GM23338 (cell line): ENCODE measurements at regions not wholly inside any gene's neighbourhood (a gene's known extent, or its start where the extent isn't known, plus 50 kb on each side); places are given as distances from the start of the nearest gene placed in this dataset.

Experiments used
- ATAC-seq: fragments of 200-7000 bp; cut with Tn5 transposase; 3 replicates; pipeline ENCODE4 v1.9.1; 2020
- DNase-seq: peaks from one replicate; pipeline ENCODE4 v3.0.0-alpha.2; 2015; ENCODE audit warnings: low spot score
- H2AFZ ChIP-seq: fragments of 200-600 bp; sonication (generic); 2 replicates; pipeline ENCODE4 v1.8.0; 2016; ENCODE audit warnings: antibody characterized with exemption, mild to moderate bottlenecking, moderate library complexity
- H3F3A ChIP-seq: fragments of 200-600 bp; sonication (generic); replicated peaks from 2 replicates; pipeline ENCODE4 v1.8.0; 2017; ENCODE audit warnings: antibody characterized with exemption, mixed run types, low read depth
- H3K27ac ChIP-seq: fragments of 200-600 bp; sonication (generic); 2 replicates; pipeline ENCODE4 v1.6.1; 2016; ENCODE audit warnings: low read depth
- H3K27me3 ChIP-seq: fragments of 200-600 bp; sonication (generic); 2 replicates; pipeline ENCODE4 v1.8.0; 2016; ENCODE audit warnings: mild to moderate bottlenecking, mixed run types, moderate library complexity; ENCODE audit not compliant: insufficient read depth
- H3K36me3 ChIP-seq: fragments of 200-600 bp; sonication (generic); 2 replicates; pipeline ENCODE4 v1.8.0; 2016; ENCODE audit warnings: mild to moderate bottlenecking; ENCODE audit not compliant: insufficient read depth
- H3K4me1 ChIP-seq: fragments of 200-600 bp; sonication (generic); 2 replicates; pipeline ENCODE4 v1.8.0; 2016; ENCODE audit warnings: mild to moderate bottlenecking, moderate library complexity; ENCODE audit not compliant: insufficient read depth
- H3K4me2 ChIP-seq: fragments of 200-600 bp; sonication (generic); 2 replicates; pipeline ENCODE4 v1.7.1; 2017; ENCODE audit warnings: mixed run types
- H3K4me3 ChIP-seq: fragments of 200-600 bp; sonication (generic); 2 replicates; pipeline ENCODE4 v1.6.1; 2016; ENCODE audit warnings: mixed run types
- H3K79me2 ChIP-seq: fragments of 200-600 bp; sonication (generic); replicated peaks from 2 replicates; pipeline ENCODE4 v1.8.0; 2017; ENCODE audit warnings: mild to moderate bottlenecking; ENCODE audit not compliant: insufficient read depth
- H3K9me2 ChIP-seq: fragments of 200-600 bp; sonication (generic); 2 replicates; pipeline ENCODE4 v1.8.0; 2017; ENCODE audit not compliant: insufficient read depth
- H4K20me1 ChIP-seq: fragments of 200-600 bp; sonication (generic); replicated peaks from 2 replicates; pipeline ENCODE4 v1.8.0; 2017; ENCODE audit warnings: mild to moderate bottlenecking; ENCODE audit not compliant: insufficient read depth
- H3K27ac Mint-ChIP-seq: 2 replicates; pipeline ENCODE4 v1.8.0; 2020; ENCODE audit warnings: inconsistent platforms, mild to moderate bottlenecking, moderate library complexity, mixed read lengths
- H3K27me3 Mint-ChIP-seq: 3 replicates; pipeline ENCODE4 v1.8.0; 2022; ENCODE audit warnings: low read depth, mild to moderate bottlenecking, moderate library complexity, mixed read lengths, inconsistent platforms; ENCODE audit not compliant: insufficient read depth, poor library complexity
- H3K36me3 Mint-ChIP-seq: 3 replicates; pipeline ENCODE4 v1.8.0; 2021; ENCODE audit warnings: low read depth, mild to moderate bottlenecking, inconsistent platforms, moderate library complexity, mixed read lengths
- H3K4me1 Mint-ChIP-seq: 3 replicates; pipeline ENCODE4 v1.8.0; 2020; ENCODE audit warnings: mild to moderate bottlenecking, inconsistent platforms, mixed read lengths
- H3K4me3 Mint-ChIP-seq: 3 replicates; pipeline ENCODE4 v1.8.0; 2021; ENCODE audit warnings: moderate library complexity, mild to moderate bottlenecking, inconsistent platforms, mixed read lengths
- H3K9me3 Mint-ChIP-seq: 3 replicates; pipeline ENCODE4 v1.8.0; 2020; ENCODE audit warnings: moderate library complexity, mild to moderate bottlenecking, inconsistent platforms, mixed read lengths
- CREB1 ChIP-seq: fragments of 250-450 bp; sonication (Bioruptor Pico); IDR thresholded peaks from 2 replicates; pipeline ENCODE4 v1.5.0; 2020; ENCODE audit warnings: low read depth, mild to moderate bottlenecking, moderate library complexity
- EZH2 ChIP-seq: fragments of 200-600 bp; sonication (generic); IDR thresholded peaks from one replicate; pipeline ENCODE4 v1.8.0; 2017; ENCODE audit warnings: antibody characterized with exemption, mild to moderate bottlenecking, low read depth; ENCODE audit not compliant: unreplicated experiment
- EZH2phosphoT487 ChIP-seq: fragments of 200-600 bp; sonication (generic); IDR thresholded peaks from one replicate; pipeline ENCODE4 v1.8.1; 2018; ENCODE audit warnings: antibody characterized with exemption; ENCODE audit not compliant: unreplicated experiment
- JUNB ChIP-seq: IDR thresholded peaks from one replicate; pipeline ENCODE4 v1.6.1; 2016; ENCODE audit warnings: antibody characterized with exemption; ENCODE audit not compliant: unreplicated experiment
- NANOG ChIP-seq: IDR thresholded peaks from 2 replicates; pipeline ENCODE4 v1.6.1; 2016; ENCODE audit warnings: antibody characterized with exemption, borderline replicate concordance
- POLR2AphosphoS5 ChIP-seq: IDR thresholded peaks from 2 replicates; pipeline ENCODE4 v1.6.1; 2016; ENCODE audit warnings: antibody characterized with exemption, low read depth
- STAT1 ChIP-seq: IDR thresholded peaks from one replicate; pipeline ENCODE4 v1.6.1; 2016; ENCODE audit warnings: antibody characterized with exemption; ENCODE audit not compliant: unreplicated experiment
- ZNF114 ChIP-seq: fragments of 250-450 bp; sonication (Bioruptor Pico); IDR thresholded peaks from 2 replicates; pipeline ENCODE4 v1.5.0; 2020; ENCODE audit warnings: mild to moderate bottlenecking, moderate library complexity
- ZNF331 ChIP-seq: fragments of 250-450 bp; sonication (Bioruptor Pico); IDR thresholded peaks from 2 replicates; pipeline ENCODE4 v1.5.0; 2020; ENCODE audit warnings: low read depth, mild to moderate bottlenecking, moderate library complexity
- TF ChIP-seq, protein P1 (sequence below): IDR thresholded peaks from one replicate; pipeline ENCODE4 v1.6.1; 2018; ENCODE audit warnings: antibody characterized with exemption; ENCODE audit not compliant: unreplicated experiment
- TF ChIP-seq, protein P2 (sequence below), 2 experiments: fragments of 200-600 bp in 1 of 2; sonication (generic) in 1 of 2; conservative IDR thresholded peaks; 2 replicates each; pipeline versions ENCODE4 v1.5.1 to v1.6.1; 2016 to 2017; ENCODE audit warnings: antibody characterized with exemption in 2 of 2, low read depth in 2 of 2, mild to moderate bottlenecking in 2 of 2, moderate library complexity in 1 of 2
- TF ChIP-seq, protein P3 (sequence below): IDR thresholded peaks from 2 replicates; pipeline ENCODE4 v1.6.1; 2016; ENCODE audit warnings: antibody characterized with exemption
- TF ChIP-seq, protein P4 (sequence below): fragments of 250-450 bp; sonication (Bioruptor Pico); IDR thresholded peaks from 2 replicates; pipeline ENCODE4 v1.5.0; 2020; ENCODE audit warnings: mild to moderate bottlenecking, moderate library complexity

DNA sequence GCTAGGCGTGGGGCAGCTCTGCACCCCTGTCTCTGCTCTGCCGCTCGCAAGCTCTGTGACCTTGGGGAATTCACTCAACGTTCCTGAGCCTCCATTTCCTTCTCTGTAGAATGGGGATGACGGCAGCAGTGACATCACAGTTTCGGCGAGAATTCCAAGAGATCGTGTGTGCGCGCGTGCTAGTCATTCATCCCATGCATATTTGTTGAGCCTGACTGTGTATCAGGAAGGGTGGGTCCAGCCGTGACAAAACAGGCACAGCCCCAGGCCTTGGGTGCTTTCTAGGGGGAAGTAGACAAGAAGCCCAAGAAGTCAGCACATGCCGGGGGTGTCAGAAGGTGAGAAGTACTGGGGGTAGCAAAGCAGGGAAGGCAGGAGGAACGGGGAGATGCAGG, 145.6 kb upstream of the NCOR2 start:
- no peak for DNase-seq
- peaks cover 8% of the 10 kb centered on the region for H3K27me3 Mint-ChIP-seq
- no peaks in the 10 kb centered on the region; the same call in 2 of the 3 replicates for H3K9me3 Mint-ChIP-seq
- H3K4me1 Mint-ChIP-seq, result peaks cover 4% of the 10 kb centered on the region
- no peak overlapping the region for H3K4me3 ChIP-seq
- H2AFZ ChIP-seq, result no peak overlapping the region
- H3K4me3 Mint-ChIP-seq, result no peak overlapping the region
- H3K4me1 ChIP-seq, result no peaks in the 10 kb centered on the region
- no peak for ATAC-seq
- no peak for TF ChIP-seq JUNB
- no peak for TF ChIP-seq STAT1
- TF ChIP-seq, protein P1, sequence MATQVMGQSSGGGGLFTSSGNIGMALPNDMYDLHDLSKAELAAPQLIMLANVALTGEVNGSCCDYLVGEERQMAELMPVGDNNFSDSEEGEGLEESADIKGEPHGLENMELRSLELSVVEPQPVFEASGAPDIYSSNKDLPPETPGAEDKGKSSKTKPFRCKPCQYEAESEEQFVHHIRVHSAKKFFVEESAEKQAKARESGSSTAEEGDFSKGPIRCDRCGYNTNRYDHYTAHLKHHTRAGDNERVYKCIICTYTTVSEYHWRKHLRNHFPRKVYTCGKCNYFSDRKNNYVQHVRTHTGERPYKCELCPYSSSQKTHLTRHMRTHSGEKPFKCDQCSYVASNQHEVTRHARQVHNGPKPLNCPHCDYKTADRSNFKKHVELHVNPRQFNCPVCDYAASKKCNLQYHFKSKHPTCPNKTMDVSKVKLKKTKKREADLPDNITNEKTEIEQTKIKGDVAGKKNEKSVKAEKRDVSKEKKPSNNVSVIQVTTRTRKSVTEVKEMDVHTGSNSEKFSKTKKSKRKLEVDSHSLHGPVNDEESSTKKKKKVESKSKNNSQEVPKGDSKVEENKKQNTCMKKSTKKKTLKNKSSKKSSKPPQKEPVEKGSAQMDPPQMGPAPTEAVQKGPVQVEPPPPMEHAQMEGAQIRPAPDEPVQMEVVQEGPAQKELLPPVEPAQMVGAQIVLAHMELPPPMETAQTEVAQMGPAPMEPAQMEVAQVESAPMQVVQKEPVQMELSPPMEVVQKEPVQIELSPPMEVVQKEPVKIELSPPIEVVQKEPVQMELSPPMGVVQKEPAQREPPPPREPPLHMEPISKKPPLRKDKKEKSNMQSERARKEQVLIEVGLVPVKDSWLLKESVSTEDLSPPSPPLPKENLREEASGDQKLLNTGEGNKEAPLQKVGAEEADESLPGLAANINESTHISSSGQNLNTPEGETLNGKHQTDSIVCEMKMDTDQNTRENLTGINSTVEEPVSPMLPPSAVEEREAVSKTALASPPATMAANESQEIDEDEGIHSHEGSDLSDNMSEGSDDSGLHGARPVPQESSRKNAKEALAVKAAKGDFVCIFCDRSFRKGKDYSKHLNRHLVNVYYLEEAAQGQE, result no peak
- TF ChIP-seq, protein P2, sequence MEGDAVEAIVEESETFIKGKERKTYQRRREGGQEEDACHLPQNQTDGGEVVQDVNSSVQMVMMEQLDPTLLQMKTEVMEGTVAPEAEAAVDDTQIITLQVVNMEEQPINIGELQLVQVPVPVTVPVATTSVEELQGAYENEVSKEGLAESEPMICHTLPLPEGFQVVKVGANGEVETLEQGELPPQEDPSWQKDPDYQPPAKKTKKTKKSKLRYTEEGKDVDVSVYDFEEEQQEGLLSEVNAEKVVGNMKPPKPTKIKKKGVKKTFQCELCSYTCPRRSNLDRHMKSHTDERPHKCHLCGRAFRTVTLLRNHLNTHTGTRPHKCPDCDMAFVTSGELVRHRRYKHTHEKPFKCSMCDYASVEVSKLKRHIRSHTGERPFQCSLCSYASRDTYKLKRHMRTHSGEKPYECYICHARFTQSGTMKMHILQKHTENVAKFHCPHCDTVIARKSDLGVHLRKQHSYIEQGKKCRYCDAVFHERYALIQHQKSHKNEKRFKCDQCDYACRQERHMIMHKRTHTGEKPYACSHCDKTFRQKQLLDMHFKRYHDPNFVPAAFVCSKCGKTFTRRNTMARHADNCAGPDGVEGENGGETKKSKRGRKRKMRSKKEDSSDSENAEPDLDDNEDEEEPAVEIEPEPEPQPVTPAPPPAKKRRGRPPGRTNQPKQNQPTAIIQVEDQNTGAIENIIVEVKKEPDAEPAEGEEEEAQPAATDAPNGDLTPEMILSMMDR (conservative IDR thresholded peaks at IDR 0.05; ENCODE audit: low read depth in 2 of 2), result no peak
- TF ChIP-seq ZNF114 (CRISPR knock-in tag), result no peak
- TF ChIP-seq POLR2AphosphoS5, result no peak
- TF ChIP-seq EZH2phosphoT487, result no peak
- TF ChIP-seq EZH2, result no peak
- TF ChIP-seq CREB1 (CRISPR knock-in tag), result no peak
- no peak for TF ChIP-seq NANOG
- TF ChIP-seq, protein P3, sequence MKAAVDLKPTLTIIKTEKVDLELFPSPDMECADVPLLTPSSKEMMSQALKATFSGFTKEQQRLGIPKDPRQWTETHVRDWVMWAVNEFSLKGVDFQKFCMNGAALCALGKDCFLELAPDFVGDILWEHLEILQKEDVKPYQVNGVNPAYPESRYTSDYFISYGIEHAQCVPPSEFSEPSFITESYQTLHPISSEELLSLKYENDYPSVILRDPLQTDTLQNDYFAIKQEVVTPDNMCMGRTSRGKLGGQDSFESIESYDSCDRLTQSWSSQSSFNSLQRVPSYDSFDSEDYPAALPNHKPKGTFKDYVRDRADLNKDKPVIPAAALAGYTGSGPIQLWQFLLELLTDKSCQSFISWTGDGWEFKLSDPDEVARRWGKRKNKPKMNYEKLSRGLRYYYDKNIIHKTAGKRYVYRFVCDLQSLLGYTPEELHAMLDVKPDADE, result no peak
- TF ChIP-seq ZNF331 (CRISPR knock-in tag), result no peak
- TF ChIP-seq, protein P4, sequence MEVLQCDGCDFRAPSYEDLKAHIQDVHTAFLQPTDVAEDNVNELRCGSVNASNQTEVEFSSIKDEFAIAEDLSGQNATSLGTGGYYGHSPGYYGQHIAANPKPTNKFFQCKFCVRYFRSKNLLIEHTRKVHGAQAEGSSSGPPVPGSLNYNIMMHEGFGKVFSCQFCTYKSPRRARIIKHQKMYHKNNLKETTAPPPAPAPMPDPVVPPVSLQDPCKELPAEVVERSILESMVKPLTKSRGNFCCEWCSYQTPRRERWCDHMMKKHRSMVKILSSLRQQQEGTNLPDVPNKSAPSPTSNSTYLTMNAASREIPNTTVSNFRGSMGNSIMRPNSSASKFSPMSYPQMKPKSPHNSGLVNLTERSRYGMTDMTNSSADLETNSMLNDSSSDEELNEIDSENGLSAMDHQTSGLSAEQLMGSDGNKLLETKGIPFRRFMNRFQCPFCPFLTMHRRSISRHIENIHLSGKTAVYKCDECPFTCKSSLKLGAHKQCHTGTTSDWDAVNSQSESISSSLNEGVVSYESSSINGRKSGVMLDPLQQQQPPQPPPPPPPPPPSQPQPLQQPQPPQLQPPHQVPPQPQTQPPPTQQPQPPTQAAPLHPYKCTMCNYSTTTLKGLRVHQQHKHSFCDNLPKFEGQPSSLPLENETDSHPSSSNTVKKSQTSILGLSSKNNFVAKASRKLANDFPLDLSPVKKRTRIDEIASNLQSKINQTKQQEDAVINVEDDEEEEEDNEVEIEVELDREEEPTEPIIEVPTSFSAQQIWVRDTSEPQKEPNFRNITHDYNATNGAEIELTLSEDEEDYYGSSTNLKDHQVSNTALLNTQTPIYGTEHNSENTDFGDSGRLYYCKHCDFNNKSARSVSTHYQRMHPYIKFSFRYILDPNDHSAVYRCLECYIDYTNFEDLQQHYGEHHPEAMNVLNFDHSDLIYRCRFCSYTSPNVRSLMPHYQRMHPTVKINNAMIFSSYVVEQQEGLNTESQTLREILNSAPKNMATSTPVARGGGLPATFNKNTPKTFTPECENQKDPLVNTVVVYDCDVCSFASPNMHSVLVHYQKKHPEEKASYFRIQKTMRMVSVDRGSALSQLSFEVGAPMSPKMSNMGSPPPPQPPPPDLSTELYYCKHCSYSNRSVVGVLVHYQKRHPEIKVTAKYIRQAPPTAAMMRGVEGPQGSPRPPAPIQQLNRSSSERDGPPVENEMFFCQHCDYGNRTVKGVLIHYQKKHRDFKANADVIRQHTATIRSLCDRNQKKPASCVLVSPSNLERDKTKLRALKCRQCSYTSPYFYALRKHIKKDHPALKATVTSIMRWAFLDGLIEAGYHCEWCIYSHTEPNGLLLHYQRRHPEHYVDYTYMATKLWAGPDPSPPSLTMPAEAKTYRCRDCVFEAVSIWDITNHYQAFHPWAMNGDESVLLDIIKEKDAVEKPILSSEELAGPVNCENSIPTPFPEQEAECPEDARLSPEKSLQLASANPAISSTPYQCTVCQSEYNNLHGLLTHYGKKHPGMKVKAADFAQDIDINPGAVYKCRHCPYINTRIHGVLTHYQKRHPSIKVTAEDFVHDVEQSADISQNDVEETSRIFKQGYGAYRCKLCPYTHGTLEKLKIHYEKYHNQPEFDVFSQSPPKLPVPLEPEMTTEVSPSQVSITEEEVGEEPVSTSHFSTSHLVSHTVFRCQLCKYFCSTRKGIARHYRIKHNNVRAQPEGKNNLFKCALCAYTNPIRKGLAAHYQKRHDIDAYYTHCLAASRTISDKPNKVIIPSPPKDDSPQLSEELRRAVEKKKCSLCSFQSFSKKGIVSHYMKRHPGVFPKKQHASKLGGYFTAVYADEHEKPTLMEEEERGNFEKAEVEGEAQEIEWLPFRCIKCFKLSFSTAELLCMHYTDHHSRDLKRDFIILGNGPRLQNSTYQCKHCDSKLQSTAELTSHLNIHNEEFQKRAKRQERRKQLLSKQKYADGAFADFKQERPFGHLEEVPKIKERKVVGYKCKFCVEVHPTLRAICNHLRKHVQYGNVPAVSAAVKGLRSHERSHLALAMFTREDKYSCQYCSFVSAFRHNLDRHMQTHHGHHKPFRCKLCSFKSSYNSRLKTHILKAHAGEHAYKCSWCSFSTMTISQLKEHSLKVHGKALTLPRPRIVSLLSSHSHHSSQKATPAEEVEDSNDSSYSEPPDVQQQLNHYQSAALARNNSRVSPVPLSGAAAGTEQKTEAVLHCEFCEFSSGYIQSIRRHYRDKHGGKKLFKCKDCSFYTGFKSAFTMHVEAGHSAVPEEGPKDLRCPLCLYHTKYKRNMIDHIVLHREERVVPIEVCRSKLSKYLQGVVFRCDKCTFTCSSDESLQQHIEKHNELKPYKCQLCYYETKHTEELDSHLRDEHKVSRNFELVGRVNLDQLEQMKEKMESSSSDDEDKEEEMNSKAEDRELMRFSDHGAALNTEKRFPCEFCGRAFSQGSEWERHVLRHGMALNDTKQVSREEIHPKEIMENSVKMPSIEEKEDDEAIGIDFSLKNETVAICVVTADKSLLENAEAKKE (CRISPR knock-in tag), result no peak
- H3K79me2 ChIP-seq, result no peaks in the 10 kb centered on the region
- no peak overlapping the region for H3K4me2 ChIP-seq
- no peaks in the 10 kb centered on the region for H3K36me3 ChIP-seq
- H3K9me2 ChIP-seq, result no peaks in the 10 kb centered on the region
- H3K36me3 Mint-ChIP-seq, result no peaks in the 10 kb centered on the region; the same call in 2 of the 3 replicates
- H3K27ac ChIP-seq, result no peak overlapping the region
- no peaks in the 10 kb centered on the region for H3K27me3 ChIP-seq
- no peaks in the 10 kb centered on the region for H3F3A ChIP-seq
- H3K27ac Mint-ChIP-seq, result no peak overlapping the region
- H4K20me1 ChIP-seq, result no peaks in the 10 kb centered on the region
